ENCODE measurements at regions not wholly inside any gene's neighbourhood (a gene's known extent, or its start where the extent isn't known, plus 50 kb on each side); places are given as distances from the start of the nearest gene placed in this dataset.
A peak's percentile ranks its signal among the peaks of the same experiment; 100 is the strongest.
"Not testable (repeated sequence)": the region's sequence is repeated elsewhere in the genome, so short reads cannot be mapped to it uniquely, and the experiment has no call there.

DNA sequence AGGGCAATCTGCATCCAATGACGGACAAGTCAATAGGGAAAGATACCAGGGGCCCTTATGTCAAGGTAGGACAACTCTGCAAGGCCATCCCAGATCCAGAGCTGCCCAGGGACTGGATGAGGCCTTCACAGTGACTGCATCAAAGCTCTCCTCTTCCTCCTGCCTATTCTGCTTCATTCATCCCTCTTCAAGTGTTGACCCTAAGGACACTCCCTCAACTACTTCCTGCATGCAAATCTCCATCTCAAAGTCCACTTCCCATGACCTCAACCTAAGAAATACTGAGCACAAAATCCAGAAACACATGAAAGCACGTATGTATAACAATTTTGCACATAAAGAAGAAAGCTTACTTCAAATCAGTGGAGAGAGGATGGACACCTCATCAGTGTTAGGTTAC lies 182.3 kb downstream of the AVL9 start:
- Histone ChIP-seq H3K4me3 (ENCODE audit: low read length) (no peak overlapping the region), H3K9ac (ENCODE audit: low read length) (no peak overlapping the region), H3K9me3 (ENCODE audit: control insufficient read depth, low read length) (no peaks in the 10 kb centered on the region), H3K4me1 (ENCODE audit: control insufficient read depth, insufficient read depth, low read length) (no peaks in the 10 kb centered on the region), H3K36me3 (ENCODE audit: control insufficient read depth, insufficient read depth, low read length, severe bottlenecking) (no peaks in the 10 kb centered on the region), H3K27me3 (replicated peaks; ENCODE audit: control insufficient read depth, insufficient read depth, low read length) (no peaks in the 10 kb centered on the region)
- no peak for DNase-seq (ENCODE audit: low read depth)

DNA sequence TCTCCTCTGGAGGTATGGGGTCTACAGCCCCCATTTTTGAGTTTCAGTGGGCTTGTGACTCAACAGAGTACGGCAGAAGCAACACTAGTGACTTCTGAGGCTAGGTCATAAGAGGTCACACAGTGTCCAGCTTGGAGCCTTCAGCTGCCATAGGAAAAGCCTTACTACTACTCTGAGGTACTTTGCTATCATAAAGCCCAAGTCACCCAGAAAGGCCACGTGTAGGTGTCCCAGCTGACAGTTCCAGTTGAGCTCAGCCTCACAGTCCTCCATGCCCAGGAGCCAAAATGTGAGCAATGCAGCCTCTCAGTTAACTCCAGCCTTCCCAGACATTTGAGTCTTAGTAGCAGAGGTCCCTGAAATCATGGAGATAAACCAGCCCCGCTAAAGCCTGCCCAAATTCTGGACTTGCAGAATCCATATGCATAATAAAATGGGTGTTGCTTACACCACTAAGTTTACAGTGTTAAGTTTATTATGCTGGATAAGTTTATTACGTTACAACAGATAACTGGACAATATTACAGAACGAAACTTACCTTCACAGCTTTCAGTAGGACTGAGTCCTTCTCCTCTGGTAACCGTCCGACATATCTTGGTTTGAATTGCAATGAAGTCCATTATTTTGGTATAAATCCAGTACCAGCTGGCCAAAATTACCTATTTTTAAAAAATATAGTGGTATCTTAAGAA lies 181.1 kb downstream of the AVL9 start:
- DNase-seq (ENCODE audit: low read depth), result no peak

DNA sequence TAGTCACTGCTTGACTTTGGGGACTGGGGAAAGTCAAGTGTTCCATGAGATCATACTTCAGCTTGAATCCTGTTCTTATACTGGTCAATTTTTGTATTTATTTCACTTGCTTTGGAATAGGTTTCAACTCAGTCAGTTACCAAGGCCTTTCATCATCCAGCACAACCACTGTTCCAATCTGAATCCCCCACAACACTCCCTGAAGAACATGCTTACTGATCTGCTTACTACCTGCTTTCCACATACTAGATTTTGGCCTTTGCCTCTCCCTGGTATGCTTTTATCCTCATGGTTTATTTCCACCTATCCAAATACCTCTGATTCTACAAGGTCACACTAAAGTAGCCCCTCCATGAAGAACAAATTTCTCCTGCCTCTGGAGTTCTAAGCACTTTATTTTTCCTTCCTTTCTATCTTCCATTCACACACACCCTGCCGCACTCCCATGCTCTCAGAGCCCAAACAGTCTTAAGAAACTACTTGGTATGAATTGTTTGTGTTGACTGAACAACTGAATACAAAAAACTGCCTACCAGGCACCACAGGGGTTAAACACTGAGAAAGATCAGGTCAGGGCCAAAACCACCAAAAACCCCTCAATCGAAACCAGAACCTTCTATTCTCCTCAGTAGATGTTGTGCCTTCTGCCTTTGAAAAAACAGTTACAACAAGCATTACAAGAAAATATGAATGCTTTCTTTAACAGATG lies 178.1 kb downstream of the AVL9 start:
- no peaks in the 10 kb centered on the region for H3K9me3 ChIP-seq (ENCODE audit: control insufficient read depth, low read length)
- peaks cover 14% of the 10 kb centered on the region for H3K4me1 ChIP-seq (ENCODE audit: control insufficient read depth, insufficient read depth, low read length)
- H3K36me3 ChIP-seq (ENCODE audit: control insufficient read depth, insufficient read depth, low read length, severe bottlenecking), result no peaks in the 10 kb centered on the region
- no peaks in the 10 kb centered on the region for H3K27me3 ChIP-seq (replicated peaks; ENCODE audit: control insufficient read depth, insufficient read depth, low read length)
- no peak overlapping the region for H3K9ac ChIP-seq (ENCODE audit: low read length)
- DNase-seq (ENCODE audit: low read depth), result no peak
- H3K4me3 ChIP-seq (ENCODE audit: low read length), result no peak overlapping the region

More for the DNA sequence above, 181.1 kb downstream of the AVL9 start:
- Histone ChIP-seq H3K4me1 (ENCODE audit: control insufficient read depth, insufficient read depth, low read length) (no peaks in the 10 kb centered on the region), H3K36me3 (ENCODE audit: control insufficient read depth, insufficient read depth, low read length, severe bottlenecking) (no peaks in the 10 kb centered on the region), H3K27me3 (replicated peaks; ENCODE audit: control insufficient read depth, insufficient read depth, low read length) (no peaks in the 10 kb centered on the region), H3K4me3 (ENCODE audit: low read length) (no peak overlapping the region), H3K9ac (ENCODE audit: low read length) (no peak overlapping the region), H3K9me3 (ENCODE audit: control insufficient read depth, low read length) (no peaks in the 10 kb centered on the region)

DNA sequence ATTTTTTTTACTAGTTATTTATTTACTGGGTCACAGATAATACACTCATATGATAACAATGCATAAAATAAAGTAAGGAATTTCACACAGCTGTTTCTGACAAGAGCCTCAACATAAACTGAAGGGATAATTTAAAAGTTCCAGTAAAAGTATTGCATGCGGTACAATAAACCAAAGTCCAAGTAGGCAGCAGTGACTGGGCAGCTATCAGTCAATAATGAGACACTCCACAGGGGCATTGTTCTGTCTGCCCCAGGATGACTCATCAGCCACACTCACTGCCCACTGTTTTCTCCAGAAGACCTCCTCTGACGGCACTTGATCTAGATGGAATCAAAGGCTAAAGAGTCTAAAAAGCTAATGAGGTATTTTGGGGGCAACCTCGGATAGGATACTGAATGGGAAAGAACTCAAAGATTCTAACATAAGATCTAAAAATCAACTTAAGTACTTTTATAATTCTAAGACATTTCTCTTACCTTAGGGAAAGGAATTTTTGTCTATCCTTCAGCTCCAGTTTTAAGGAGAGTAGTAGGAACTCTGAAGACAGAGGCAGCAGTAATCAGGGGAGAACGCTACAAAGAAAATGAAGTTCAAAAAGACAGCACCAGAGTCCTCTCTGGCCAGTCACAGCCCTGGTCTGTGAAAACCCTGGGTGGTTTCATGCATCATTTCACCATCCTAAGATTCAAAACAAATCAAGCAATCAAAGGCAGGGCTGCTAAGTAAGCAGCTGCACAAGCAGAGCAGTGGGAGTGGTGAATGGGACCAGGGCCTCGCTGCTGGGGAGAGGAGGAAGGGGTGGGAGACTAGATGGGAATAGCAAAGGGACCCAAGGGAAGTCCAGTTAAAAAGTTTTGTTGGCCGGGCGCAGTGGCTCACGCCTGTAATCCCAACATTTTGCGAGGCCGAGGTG lies 175.1 kb downstream of the AVL9 start:
- H3K36me3 ChIP-seq (ENCODE audit: control insufficient read depth, insufficient read depth, low read length, severe bottlenecking), result no peaks in the 10 kb centered on the region
- H3K9ac ChIP-seq (ENCODE audit: low read length), result no peak overlapping the region
- H3K4me3 ChIP-seq (ENCODE audit: low read length), result no peak overlapping the region
- peaks cover 14% of the 10 kb centered on the region for H3K4me1 ChIP-seq (ENCODE audit: control insufficient read depth, insufficient read depth, low read length)
- DNase-seq (ENCODE audit: low read depth), result peak; percentile 49
- H3K27me3 ChIP-seq (replicated peaks; ENCODE audit: control insufficient read depth, insufficient read depth, low read length), result no peaks in the 10 kb centered on the region
- H3K9me3 ChIP-seq (ENCODE audit: control insufficient read depth, low read length), result peaks cover 4% of the 10 kb centered on the region

DNA sequence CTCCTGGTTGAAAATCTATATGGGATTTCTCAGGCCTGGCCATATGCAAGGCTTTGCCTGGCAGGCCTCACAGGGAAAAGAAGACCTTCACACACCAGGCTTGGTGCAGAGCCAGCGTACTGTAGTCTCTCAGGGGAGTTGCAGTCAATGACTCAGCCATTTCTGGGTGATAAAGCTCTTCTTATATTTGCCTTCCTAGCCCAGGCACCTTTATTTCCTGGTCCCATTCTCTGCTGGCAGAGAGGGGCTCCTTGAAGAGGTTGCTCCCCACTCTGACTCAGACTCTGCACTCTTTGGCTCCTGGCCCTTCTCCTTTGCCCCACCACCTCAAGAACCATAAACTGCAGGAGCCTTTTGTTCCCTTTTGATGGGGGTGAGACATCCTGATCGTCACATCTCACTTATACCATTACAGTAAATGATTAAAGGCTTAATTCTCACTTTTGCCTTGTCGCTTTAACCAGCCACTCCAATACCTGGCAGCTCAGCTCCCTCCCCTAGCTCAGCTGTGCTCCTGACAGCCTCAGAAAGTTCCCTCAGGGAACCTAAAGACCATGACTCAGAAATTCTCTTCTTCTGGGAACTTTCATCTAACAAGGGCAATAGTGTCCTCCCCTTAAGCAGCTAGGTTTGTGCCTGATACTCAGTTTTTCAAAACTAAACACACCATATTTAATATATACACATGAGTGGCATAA lies 174.0 kb downstream of the AVL9 start:
- H3K27me3 ChIP-seq (replicated peaks; ENCODE audit: control insufficient read depth, insufficient read depth, low read length); H3K9me3 ChIP-seq (ENCODE audit: control insufficient read depth, low read length); H3K9ac ChIP-seq (ENCODE audit: low read length); H3K4me3 ChIP-seq (ENCODE audit: low read length); H3K36me3 ChIP-seq (ENCODE audit: control insufficient read depth, insufficient read depth, low read length, severe bottlenecking): not testable (repeated sequence)
- peak; percentile 50 for DNase-seq (ENCODE audit: low read depth)
- peaks cover 14% of the 10 kb centered on the region for H3K4me1 ChIP-seq (ENCODE audit: control insufficient read depth, insufficient read depth, low read length)

DNA sequence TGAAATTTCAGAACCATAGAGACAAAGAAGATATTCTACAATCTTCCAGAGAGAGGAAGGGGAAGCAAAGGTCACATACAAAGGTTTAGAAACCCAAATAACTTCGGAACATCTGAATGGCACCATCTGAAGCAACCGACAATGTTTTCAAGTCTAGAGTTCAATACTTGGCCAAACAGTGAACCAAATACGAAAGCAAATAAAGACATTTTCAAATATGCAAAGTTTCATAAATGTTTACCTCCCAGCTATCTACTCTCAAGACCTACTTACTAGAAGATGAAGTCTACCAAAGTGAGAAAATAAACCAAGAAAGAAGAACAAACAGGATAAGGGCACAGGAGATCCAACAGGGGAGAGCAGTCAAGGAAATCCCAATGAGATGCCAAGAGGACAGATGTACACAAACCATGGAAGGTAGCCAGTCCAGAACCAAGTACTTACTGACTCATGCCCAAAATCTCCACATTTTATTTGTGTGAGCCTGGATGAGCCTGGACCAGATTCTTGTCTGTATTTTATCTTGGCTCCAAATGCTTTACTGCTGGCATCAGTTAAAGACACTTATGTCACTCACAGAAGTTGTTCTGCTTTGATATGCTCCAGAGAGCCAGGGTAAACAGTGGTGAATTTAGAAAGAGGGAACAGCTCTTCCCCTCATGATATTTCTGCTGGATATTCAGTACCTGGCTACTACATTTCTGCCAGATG lies 173.3 kb downstream of the AVL9 start:
- DNase-seq (ENCODE audit: low read depth), result peak; percentile 22
- H3K9me3 ChIP-seq (ENCODE audit: control insufficient read depth, low read length); H3K36me3 ChIP-seq (ENCODE audit: control insufficient read depth, insufficient read depth, low read length, severe bottlenecking); H3K9ac ChIP-seq (ENCODE audit: low read length); H3K4me3 ChIP-seq (ENCODE audit: low read length); H3K27me3 ChIP-seq (replicated peaks; ENCODE audit: control insufficient read depth, insufficient read depth, low read length): not testable (repeated sequence)
- peaks cover 14% of the 10 kb centered on the region for H3K4me1 ChIP-seq (ENCODE audit: control insufficient read depth, insufficient read depth, low read length)

DNA sequence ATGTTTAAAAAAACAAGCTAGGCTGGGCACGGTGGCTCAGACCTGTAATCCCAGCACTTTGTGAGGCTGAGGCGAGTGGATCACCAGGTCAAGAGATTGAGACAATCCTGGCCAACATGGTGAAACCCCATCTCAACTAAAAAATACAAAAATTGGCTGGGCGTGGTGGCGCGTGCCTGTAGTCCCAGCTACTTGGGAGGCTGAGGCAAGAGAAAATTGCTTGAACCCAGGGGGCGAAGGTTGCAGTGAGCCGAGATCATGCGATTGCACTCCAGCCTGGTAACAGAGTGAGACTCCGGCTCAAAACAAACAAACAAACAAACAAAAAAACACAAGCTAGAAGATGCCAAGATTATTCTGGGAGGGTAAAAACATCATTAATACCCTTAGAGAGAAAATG lies 172.3 kb downstream of the AVL9 start:
- not testable (repeated sequence) for DNase-seq (ENCODE audit: low read depth); H3K9me3 ChIP-seq (ENCODE audit: control insufficient read depth, low read length); H3K4me3 ChIP-seq (ENCODE audit: low read length); H3K27me3 ChIP-seq (replicated peaks; ENCODE audit: control insufficient read depth, insufficient read depth, low read length); H3K9ac ChIP-seq (ENCODE audit: low read length); H3K36me3 ChIP-seq (ENCODE audit: control insufficient read depth, insufficient read depth, low read length, severe bottlenecking)
- H3K4me1 ChIP-seq (ENCODE audit: control insufficient read depth, insufficient read depth, low read length), result peaks cover 14% of the 10 kb centered on the region

DNA sequence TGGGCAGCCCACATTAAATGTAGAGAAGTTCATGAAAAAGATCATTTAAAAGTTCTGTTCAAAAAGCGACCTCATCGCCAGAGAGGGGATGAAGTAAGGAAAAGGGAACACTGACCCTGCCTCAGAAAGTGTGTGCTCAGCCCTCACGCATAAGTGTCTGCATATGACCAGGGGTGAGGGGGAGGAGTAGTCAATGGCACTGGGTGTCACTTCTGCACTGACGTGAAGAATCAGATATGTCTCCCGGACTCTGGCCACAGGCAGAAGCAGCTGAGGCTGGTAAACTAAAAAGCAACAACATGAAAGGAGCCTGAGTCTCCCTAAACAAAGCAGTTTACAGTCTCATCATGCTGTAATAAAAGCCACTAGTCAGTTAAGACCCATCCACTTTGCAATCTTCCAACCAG lies 168.5 kb downstream of the AVL9 start:
- H3K4me1 ChIP-seq (ENCODE audit: control insufficient read depth, insufficient read depth, low read length); H3K27me3 ChIP-seq (replicated peaks; ENCODE audit: control insufficient read depth, insufficient read depth, low read length); H3K36me3 ChIP-seq (ENCODE audit: control insufficient read depth, insufficient read depth, low read length, severe bottlenecking); H3K4me3 ChIP-seq (ENCODE audit: low read length); DNase-seq (ENCODE audit: low read depth); H3K9ac ChIP-seq (ENCODE audit: low read length); H3K9me3 ChIP-seq (ENCODE audit: control insufficient read depth, low read length): not testable (repeated sequence)

DNA sequence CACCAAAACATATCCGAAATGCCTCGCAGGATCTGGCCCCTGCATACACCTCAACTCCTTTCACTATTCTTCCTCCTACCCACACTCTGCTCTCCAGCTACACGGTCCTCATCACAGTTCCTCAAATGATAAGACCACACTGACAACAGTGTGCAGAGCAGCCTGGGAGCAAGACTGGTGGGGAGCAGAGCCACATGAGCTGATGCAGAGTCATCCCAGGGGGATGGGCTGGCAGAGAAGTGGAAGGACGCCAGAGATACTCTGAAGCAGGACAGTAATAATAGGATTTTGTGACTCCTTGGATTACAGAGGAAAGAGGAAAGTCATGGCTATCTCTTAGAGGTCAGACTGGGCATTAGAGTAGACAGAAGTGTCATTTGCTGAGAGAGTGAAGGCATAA lies 167.2 kb downstream of the AVL9 start:
- H3K9me3 ChIP-seq (ENCODE audit: control insufficient read depth, low read length); H3K4me3 ChIP-seq (ENCODE audit: low read length); H3K9ac ChIP-seq (ENCODE audit: low read length); H3K27me3 ChIP-seq (replicated peaks; ENCODE audit: control insufficient read depth, insufficient read depth, low read length); H3K36me3 ChIP-seq (ENCODE audit: control insufficient read depth, insufficient read depth, low read length, severe bottlenecking); DNase-seq (ENCODE audit: low read depth); H3K4me1 ChIP-seq (ENCODE audit: control insufficient read depth, insufficient read depth, low read length): not testable (repeated sequence)

DNA sequence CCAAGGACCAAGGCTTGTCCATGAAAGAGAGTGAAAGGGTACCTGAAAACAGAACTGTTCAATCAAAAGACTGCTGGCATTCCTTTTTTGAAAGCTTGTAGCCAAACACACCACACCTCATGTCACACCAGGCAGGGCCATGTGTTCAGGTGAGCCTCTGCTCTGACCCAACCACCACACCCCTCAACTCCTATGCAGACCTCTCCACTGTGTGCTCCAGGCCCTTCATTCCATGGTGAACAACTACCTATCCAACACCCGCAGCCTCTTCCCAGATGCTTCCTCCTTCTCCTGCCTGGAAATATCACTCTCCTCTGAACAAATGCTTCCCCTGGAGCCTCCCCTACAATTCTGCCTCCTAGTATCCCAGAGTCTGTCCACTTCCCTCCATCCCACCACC lies 166.6 kb downstream of the AVL9 start:
- Histone ChIP-seq H3K27me3 (replicated peaks; ENCODE audit: control insufficient read depth, insufficient read depth, low read length) (no peaks in the 10 kb centered on the region), H3K4me3 (ENCODE audit: low read length) (no peak overlapping the region), H3K9ac (ENCODE audit: low read length) (no peak overlapping the region), H3K36me3 (ENCODE audit: control insufficient read depth, insufficient read depth, low read length, severe bottlenecking) (no peaks in the 10 kb centered on the region), H3K9me3 (ENCODE audit: control insufficient read depth, low read length) (no peaks in the 10 kb centered on the region), H3K4me1 (ENCODE audit: control insufficient read depth, insufficient read depth, low read length) (no peaks in the 10 kb centered on the region)
- no peak for DNase-seq (ENCODE audit: low read depth)
